Right atrium auricular region (tissue), 2 donors: ENCODE measurements at regions not wholly inside any gene's neighbourhood (a gene's known extent, or its start where the extent isn't known, plus 50 kb on each side); places are given as distances from the start of the nearest gene placed in this dataset.
"Not testable (repeated sequence)": the region's sequence is repeated elsewhere in the genome, so short reads cannot be mapped to it uniquely, and the experiment has no call there.

Experiments
- DNase-seq: peaks from one replicate; pipeline ENCODE4 v3.0.0-alpha.2; 2019; ENCODE audit warnings: low spot score
- H3K27ac ChIP-seq, 2 donors: fragments of 200-600 bp; sonication (generic); 1 replicate in 1 of 2; 2 replicates in 1 of 2; pipeline ENCODE4 v1.5.1; 2016 to 2019
- H3K27me3 ChIP-seq, 2 donors: fragments of 200-600 bp; sonication (generic); one replicate each; pipeline versions ENCODE4 v1.5.1 to v1.6.0; 2017 to 2019
- H3K36me3 ChIP-seq: fragments of 200-600 bp; sonication (generic); one replicate; pipeline ENCODE4 v1.5.1; 2016
- H3K4me1 ChIP-seq, 2 donors: fragments of 200-600 bp; sonication (generic); one replicate each; pipeline versions ENCODE4 v1.5.1 to v1.6.0; 2017 to 2019
- H3K4me3 ChIP-seq, 2 donors: fragments of 200-600 bp; sonication (generic); 1 replicate in 1 of 2; 2 replicates in 1 of 2; pipeline ENCODE4 v1.5.1; 2017 to 2019; ENCODE audit warnings: mild to moderate bottlenecking in 1 of 2, moderate library complexity in 1 of 2
- H3K9me3 ChIP-seq, 2 donors: fragments of 200-600 bp; sonication (generic); one replicate each; pipeline ENCODE4 v1.5.1; 2019
- CTCF ChIP-seq, 2 donors: fragments of 200-600 bp; sonication (generic); IDR thresholded peaks; one replicate each; pipeline ENCODE4 v1.5.1; 2019; ENCODE audit warnings: antibody characterized with exemption in 2 of 2

- H3K36me3 ChIP-seq: no peaks in the 10 kb centered on the region
- DNase-seq: no peak
- H3K27me3 ChIP-seq: no peaks in the 10 kb centered on the region
- peaks cover 3 to 40% of the 10 kb centered on the region in 2 donors for H3K9me3 ChIP-seq
- H3K4me1 ChIP-seq: no peaks in the 10 kb centered on the region
- no peak overlapping the region for H3K4me3 ChIP-seq
- TF ChIP-seq CTCF (IDR thresholded peaks at IDR 0.05): no peak
- no peak overlapping the region for H3K27ac ChIP-seq
These were observed 178.3 kb downstream of the MRPS30 start for GRCh38 chr5:44987026-44987425.

- DNase-seq: no peak
- peaks cover 0 to 18% of the 10 kb centered on the region in 2 donors for H3K9me3 ChIP-seq
- no peaks in the 10 kb centered on the region for H3K27me3 ChIP-seq
- H3K36me3 ChIP-seq: no peaks in the 10 kb centered on the region
- H3K27ac ChIP-seq: no peak overlapping the region
- H3K4me1 ChIP-seq: no peaks in the 10 kb centered on the region
- no peak for TF ChIP-seq CTCF (IDR thresholded peaks at IDR 0.05)
- H3K4me3 ChIP-seq: no peak overlapping the region
These were observed 182.9 kb downstream of the MRPS30 start for GRCh38 chr5:44991693-44992092.

- H3K27ac ChIP-seq: no peak overlapping the region
- no peak overlapping the region for H3K4me3 ChIP-seq
- H3K4me1 ChIP-seq: no peaks in the 10 kb centered on the region
- H3K27me3 ChIP-seq: no peaks in the 10 kb centered on the region
- no peaks in the 10 kb centered on the region for H3K36me3 ChIP-seq
- no peak for TF ChIP-seq CTCF (IDR thresholded peaks at IDR 0.05)
- peaks cover 0 to 18% of the 10 kb centered on the region in 2 donors for H3K9me3 ChIP-seq
- DNase-seq: no peak
These were observed 184.5 kb downstream of the MRPS30 start for GRCh38 chr5:44993286-44993685.

- H3K36me3 ChIP-seq: no peaks in the 10 kb centered on the region
- H3K4me3 ChIP-seq: no peak overlapping the region
- no peak overlapping the region for H3K27ac ChIP-seq
- TF ChIP-seq CTCF (IDR thresholded peaks at IDR 0.05): no peak
- DNase-seq: no peak
- no peaks in the 10 kb centered on the region for H3K4me1 ChIP-seq
- H3K27me3 ChIP-seq: no peaks in the 10 kb centered on the region
- no peaks in the 10 kb centered on the region for H3K9me3 ChIP-seq
These were observed 188.8 kb downstream of the MRPS30 start for GRCh38 chr5:44997506-44997905.

- H3K4me1 ChIP-seq, H3K36me3 ChIP-seq, H3K27ac ChIP-seq, H3K4me3 ChIP-seq, H3K27me3 ChIP-seq, H3K9me3 ChIP-seq, DNase-seq: not testable (repeated sequence)
These were observed 198.4 kb downstream of the MRPS30 start for GRCh38 chr5:45007102-45007501.

- H3K4me3 ChIP-seq: no peak overlapping the region
- DNase-seq: no peak
- H3K36me3 ChIP-seq: no peaks in the 10 kb centered on the region
- no peaks in the 10 kb centered on the region for H3K9me3 ChIP-seq
- no peak overlapping the region for H3K27ac ChIP-seq
- TF ChIP-seq CTCF (IDR thresholded peaks at IDR 0.05): no peak
- H3K27me3 ChIP-seq: no peaks in the 10 kb centered on the region
- H3K4me1 ChIP-seq: no peaks in the 10 kb centered on the region
These were observed 208.8 kb downstream of the MRPS30 start for GRCh38 chr5:45017568-45017967.
